ENCODE measurements at regions not wholly inside any gene's neighbourhood (a gene's known extent, or its start where the extent isn't known, plus 50 kb on each side); places are given as distances from the start of the nearest gene placed in this dataset.
"Not testable (repeated sequence)": the region's sequence is repeated elsewhere in the genome, so short reads cannot be mapped to it uniquely, and the experiment has no call there.

DNA sequence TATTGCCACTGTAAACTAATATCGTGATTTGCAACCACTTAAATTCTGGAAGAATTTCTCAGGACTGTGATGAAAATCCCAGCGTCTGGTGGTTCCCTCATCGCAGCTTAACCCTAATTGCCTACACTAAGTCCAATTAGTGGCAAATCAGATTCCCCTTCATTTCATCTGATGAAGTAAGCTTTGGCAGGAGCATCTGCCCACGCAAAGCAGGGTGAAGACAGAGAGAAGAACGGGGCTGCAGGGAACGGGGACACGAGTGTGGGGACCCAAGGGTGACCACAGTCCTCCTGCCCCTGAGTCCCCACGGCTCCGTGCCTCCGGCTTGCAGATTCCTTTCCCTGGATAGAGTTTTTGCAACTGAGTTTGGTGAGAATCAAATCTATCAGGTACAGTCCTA is 159.5 kb downstream of the LY86 start:
- in situ Hi-C loops (cut with MboI; ENCODE audit: low sequenced_read_pairs): no loop called here

DNA sequence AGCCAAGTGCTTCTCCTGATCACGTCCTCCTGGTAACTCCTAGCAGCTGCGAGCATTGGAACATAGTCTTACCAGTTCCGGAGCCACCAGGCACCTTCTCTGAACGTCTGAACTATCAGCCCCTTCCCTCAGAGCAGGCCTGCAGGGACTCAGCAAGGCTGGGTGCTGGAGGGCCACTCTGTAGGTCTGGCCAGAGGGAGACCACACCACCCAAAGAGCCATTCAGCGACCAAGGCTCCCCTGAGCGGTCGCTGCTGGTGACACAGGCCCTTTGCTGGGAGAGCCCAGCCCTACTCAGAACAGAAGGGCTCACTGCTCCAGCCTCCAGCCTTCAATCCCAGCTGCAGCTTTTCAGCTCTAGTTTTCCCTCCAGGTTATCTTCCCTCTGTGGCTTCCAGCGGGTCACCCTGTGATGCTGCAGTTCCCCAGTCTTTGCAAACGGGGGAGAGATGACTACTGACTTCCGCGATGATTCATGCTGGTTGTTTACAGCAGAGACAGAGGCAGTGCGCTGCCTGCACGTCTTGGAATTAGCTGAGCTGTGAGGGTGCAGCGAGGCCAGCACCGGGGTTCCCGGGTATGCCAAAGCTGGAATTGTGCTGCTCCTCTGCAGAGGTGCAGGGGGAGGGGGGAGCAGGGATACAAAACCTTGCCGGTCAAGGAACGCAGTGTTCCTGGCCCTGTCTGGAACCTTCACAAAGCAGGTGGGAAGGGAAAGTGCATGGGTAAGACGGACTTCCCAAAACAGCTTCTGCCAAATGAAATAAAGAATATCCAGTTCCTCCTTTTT is 161.4 kb downstream of the LY86 start:
- in situ Hi-C loops (cut with MboI; ENCODE audit: low sequenced_read_pairs): no loop called here

DNA sequence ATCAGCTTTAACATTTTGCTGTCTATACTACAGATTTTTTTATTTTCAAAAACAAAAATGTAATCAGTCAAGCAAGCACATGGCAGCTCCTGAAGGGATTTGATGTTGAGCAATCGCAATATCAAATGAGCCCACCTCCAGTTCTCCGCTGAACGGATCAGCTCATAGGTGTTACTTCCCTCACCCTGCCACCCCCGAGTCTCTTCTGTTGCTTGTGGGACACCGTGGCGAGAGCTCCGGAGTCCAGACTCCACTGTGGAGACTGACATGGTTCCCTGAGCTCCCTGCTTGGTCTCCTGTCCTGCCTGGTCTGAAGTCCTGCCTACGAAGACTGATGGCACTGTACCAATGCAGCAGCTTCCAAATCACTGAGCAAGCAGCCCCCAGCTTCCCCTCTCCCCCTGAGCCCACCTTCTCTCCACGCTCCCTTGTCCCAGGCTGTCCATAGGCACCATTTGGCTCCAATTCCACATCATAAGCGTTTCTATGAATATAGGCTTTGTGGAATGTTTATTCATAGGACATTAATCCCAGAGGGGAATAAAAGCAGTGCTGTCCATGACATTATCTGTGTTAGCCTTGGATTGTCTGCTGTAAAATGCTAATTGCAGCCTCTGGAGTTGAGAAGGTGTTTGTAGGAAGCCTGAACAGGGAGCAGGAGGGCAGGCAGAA is 162.2 kb downstream of the LY86 start:
- in situ Hi-C loops (cut with MboI; ENCODE audit: low sequenced_read_pairs): no loop called here

DNA sequence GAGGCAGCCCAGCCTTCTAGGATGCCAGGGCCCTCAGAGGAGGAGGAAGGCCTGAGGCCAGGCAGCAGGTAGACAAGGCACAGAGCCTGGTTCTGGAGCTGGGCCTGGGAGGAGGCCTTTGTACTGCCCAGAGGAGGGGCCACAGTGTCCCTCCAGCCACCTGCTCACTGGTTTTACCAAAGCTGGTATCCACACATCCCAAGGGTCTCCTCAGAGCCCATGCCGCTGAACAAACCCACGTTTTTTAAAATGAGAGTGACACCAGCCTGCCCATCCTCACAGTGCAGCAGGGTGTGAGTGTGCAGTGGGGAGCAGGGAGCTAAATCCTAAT is 162.7 kb downstream of the LY86 start:
- in situ Hi-C loops (cut with MboI; ENCODE audit: low sequenced_read_pairs): no loop called here

DNA sequence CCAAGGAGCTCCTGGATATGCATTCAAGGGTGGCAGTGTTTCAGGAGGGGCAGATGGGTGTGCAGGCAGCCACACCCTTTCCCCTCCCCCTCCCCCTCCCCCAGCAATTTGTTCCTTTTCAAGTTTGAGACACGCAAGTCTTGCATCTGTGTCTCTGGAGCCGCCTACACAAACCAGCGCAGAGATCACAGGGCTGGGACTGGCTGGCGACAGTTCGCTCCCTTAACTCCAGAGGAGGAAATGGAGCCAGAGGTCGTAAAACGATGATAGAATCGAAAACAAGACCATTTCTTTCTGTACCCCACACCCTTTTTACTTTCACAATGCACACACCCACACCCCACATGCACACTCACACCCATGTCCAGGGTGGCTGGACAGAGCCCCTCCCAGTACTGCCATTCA is 163.1 kb downstream of the LY86 start:
- in situ Hi-C loops (cut with MboI; ENCODE audit: low sequenced_read_pairs): no loop called here

DNA sequence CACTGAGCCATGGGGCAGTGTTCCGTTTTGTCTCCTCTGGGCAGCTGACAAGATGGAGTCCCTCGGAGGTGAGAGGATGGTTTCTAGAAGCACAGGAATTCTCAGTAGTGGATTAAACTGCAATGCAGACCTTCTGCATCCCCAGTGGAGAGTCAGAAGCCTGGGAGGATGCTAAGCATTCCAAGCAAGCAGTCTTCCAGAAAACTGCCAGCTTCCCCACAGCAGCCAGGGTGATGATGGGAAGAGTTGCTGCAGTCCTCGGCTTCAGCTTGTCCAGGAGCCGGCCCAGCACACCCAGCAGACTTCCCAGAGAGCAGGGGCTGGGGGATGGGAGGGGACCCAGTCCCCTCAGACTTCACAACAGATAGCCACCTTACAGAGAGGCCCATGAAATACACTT is 163.6 kb downstream of the LY86 start:
- in situ Hi-C loops (cut with MboI; ENCODE audit: low sequenced_read_pairs): no loop called here

DNA sequence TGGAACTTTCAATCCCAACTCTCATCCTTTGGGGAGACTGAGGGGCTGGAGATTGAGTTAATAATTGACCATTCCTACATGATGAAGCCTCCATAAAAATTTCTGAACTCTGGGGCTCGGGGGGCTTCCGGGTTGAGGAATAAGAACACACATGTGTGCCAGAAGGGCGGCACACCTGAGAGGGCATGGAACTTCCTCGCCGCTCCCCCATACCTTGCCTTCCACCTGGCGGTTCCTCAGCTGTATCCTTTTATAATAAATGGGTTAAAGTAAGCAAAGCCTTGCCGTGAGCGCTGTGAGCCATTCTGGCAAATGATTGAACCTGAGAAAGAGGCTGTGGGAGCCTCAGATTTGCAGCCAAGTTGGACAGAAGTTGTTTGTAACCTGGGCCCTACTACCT is 164.8 kb downstream of the LY86 start:
- in situ Hi-C loops (cut with MboI; ENCODE audit: low sequenced_read_pairs): no loop called here

DNA sequence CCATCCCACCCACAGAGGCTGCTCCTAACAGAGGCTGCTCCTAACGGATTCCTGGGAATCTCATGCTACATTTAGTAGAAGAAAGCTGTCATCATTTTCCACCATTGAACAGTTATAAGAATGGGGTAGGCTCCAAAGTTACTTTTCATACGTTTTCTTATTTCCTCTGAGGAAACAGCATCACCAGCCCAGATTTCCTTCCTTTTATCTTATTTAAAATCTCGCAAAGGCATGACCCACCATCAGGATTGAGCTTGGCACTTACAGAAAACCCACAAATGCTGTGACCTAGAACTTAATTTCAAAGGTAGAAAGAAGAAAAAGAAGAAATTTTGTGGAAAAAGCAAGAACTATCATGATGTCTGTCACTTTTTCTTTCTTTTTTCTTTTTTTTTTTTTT is 168.0 kb downstream of the LY86 start:
- in situ Hi-C loops (cut with MboI; ENCODE audit: low sequenced_read_pairs): no loop called here

DNA sequence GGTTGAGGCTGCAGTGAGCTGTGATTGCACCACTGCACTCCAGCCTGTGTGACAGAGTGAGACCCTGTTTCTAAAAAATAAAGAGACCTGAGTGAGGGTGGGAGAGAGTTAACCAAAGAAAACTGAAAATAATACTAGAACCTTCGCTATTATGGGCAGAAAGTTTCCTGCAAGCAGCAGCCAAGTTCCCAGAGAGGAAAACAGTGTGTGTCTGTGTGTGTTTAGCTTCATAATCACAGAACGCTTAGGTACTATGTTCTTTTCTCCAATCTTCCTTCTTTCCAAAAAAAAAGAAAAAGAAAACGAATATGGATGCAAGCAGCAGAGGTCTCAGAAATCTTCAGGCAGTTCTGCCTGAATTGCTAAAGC is 170.0 kb downstream of the LY86 start:
- in situ Hi-C loops (cut with MboI; ENCODE audit: low sequenced_read_pairs): no loop called here

DNA sequence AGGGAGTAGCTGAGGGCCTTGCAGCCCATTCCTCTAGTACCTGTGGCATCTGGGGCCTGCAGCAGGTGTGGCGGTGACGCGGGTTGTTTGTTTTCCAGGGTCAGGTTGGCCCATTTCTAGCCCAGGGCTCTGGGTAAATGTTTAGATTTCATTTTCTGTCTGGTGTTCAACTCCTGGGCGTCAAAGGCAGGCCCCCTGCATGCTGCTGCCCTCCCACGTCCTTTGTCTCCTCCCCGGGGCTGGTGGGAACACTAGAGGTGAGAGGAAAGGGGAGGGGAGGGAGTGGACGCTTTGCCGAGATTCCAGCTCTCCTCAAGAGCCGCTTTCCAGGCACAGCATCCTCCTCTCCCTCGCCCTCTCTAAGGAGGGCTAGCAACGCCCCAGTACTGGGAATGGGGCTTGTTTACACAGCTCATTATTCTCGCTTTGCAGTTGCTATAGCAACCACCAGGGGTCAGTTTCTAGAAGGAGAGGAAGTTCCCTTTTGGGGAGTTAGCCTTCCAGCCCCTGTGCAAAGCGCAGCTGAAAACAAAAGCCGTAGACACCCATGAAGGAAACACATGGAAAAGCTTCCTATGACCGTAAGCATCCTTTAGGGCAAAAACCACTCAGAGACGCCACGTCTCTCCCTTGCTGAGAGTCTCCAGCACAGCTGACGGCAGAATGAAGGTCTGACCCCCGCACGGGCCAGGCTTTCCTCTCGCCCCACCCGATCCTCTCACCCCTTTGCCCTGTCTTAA is 170.6 kb downstream of the LY86 start:
- in situ Hi-C loops (cut with MboI; ENCODE audit: low sequenced_read_pairs): no loop called here

DNA sequence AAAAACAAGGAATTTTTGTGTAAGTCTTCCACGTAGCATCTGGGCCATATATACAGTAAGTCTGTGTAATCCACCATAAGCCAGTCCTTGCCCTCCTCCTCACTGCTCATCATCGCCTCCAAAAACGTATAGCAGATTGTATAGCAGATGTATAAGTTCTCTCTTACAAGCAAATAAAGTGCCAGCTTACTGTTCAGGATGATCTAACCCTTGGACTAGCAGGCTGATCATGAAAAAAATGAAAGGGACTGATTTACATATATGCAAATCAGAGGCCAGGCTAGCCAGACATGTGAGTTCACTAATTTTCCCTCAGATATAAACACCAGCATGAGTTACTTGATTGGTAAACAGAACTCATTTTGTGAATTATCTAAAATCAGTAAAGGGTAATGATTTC is 171.5 kb downstream of the LY86 start:
- in situ Hi-C loops (cut with MboI; ENCODE audit: low sequenced_read_pairs): no loop called here

DNA sequence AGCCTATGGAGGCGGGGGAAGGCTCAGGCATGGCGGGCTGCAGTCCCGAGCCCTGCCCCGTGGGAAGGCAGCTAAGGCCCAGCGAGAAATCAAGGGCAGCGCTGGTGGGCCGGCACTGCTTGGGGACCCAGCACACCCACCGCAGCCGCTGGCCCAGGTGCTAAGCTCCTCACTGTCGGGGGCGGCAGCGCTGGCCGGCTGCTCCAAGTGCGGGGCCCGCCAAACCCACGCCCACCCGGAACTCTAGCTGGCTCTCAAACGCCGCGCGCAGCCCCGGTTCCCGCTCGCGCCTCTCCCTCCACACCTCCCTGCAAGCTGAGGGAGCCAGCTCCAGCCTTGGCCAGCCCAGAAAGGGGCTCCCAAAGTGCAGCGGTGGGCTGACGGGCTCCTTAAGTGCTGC is 174.0 kb downstream of the LY86 start:
- in situ Hi-C loops (cut with MboI; ENCODE audit: low sequenced_read_pairs): not testable (repeated sequence)

DNA sequence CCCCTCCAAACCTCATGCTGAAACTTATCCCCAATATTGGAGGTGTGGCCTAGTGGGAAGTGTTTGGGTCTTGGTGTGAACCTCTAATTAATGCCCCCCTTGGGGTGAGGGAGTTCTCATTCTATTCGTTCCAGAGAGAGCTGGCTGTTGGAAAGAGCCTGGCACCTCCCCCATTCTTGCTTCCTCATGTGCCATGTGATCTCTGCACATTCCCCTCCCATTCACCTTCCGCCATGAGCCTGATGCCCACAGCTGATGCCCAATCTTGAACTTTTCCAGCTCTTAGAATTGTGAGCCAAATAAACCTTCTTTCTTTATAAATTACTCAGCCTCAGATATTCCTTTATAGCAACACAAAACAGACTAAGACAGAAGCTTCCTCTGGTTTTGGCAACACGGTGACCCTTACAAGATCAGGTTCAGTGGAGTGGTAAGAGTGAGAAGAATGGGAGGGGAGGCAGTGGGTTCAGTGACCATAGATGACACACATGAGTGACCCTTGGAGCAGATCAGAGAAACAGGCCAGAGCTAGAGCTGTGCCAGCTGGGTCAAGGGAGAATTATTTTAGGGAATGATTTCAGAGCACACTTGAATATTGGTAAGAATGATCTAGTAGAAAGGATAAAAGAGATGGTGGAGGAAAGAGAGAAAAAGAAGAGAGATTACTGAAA is 176.4 kb downstream of the LY86 start:
- in situ Hi-C loops (cut with MboI; ENCODE audit: low sequenced_read_pairs): no loop called here

DNA sequence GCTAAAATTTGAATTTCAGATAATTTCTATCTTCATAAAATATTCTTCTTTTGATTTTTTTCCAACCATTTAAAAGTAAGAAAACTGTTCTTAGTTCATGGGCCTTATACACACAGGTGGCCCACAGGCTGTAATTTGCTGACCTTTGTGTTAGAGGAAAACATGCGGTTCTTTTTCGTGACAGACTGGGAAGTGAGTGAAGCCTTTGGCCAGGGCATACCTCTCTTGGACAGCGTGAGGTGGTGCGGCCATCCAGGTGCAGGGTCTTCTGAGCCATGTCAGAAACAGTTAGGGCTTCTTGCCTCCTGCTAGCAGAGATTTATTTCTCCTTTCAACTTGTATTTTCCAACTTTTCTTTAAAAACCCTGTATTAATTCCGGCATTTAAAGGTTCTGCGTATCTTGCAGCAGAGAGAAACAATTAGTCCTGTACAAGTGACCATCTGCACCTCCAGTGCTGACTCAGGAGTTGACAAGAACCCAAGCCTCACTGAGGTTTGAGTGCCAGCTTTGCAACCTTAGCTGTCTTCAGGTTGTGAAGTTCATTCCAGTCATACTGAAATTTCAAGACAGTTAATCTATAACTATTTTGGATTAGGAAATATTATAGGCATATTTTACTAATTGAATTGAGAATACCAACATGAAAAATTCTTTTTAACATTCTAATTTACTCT is 177.8 kb downstream of the LY86 start:
- in situ Hi-C loops (cut with MboI; ENCODE audit: low sequenced_read_pairs): no loop called here

DNA sequence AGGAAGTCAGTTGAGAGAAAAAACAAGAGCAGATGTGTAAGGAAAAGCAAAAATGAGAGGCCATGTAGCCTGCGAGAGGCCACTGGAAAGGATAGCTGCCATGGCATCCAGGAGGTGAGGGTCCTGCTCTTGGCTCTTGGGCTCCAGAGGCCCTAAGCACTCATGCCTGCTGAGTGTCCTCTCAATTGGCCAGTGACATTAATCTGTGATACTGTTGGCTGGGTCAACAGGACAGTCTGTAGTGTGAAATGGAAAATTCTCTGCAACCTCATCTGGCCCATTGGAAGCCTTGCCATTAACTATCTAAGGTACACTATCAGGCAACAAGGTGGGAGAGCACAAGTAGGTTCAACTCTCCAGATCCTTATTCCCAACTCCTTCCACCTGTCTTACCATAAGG is 180.9 kb downstream of the LY86 start:
- in situ Hi-C loops (cut with MboI; ENCODE audit: low sequenced_read_pairs): no loop called here

DNA sequence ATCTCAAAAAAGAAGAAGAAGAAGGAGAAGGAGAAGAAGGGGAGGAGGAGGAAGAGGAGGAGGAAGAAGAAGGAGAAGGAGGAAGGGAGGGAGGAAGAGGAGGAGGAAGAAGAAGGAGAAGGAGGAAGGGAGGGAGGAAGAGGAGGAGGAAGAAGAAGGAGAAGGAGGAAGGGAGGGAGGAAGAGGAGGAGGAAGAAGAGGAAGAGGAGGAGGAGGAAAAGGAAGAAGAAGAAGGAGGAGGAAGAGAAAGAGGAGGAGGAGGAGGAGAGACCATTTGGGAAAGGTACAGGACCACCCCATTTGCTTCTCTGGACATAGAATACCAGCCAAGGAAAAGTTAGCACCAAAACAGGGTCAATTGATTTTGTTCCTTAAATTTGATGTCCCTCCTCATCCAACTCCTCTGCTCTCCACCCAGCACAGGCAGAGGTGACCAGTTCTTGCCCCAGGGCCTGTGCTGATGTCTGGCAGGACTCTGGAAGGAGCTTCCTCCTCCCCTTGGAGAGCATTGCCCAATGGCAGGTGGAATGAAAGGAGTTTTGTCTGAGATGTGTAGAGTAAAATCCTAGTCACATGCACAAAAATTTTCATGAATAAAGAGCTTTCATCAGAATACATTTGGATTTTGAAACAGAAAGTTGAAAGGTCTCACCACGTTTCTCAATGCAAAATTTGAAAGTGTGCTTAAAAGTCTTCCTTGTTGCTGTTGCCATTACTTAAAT is 182.9 kb downstream of the LY86 start:
- in situ Hi-C loops (cut with MboI; ENCODE audit: low sequenced_read_pairs): no loop called here

DNA sequence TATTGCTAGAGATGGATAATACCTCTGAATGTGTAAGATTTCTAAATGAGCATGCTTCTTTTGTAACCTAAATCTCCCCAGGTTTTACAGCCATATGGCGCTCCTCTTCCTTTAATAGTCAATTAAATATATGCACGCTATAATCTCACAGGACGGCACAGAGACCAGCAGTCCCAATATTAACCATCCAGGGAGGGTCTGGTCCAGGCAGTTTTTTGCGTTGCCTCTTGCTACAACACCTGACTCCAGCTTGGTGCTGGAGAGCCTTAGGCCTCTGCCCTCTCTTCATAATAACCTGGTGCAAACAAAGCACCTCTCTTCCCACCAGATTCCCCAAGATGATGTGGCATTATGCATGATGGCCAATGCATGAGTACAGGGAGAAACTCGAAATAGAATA is 183.4 kb downstream of the LY86 start:
- in situ Hi-C loops (cut with MboI; ENCODE audit: low sequenced_read_pairs): no loop called here

DNA sequence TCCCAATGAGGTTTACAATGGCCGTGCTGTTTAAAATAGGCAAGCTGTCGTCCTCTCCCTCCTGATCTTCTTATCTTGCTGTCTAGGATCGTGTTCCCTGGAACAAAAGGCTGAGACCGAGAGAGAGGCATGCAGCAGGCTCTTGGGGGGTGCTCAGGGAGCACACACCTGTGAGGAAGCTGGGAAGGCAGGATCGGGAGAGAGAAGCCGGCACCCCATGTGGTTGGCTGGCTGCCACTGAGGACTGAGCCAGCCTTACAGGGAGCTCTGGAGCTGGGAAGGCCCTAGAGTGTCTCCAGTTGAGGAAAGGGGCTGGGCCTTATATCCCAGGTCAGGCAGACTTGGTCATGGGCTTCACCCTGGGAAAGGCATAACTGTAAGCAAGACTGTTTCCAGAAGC is 184.2 kb downstream of the LY86 start:
- in situ Hi-C loops (cut with MboI; ENCODE audit: low sequenced_read_pairs): no loop called here

DNA sequence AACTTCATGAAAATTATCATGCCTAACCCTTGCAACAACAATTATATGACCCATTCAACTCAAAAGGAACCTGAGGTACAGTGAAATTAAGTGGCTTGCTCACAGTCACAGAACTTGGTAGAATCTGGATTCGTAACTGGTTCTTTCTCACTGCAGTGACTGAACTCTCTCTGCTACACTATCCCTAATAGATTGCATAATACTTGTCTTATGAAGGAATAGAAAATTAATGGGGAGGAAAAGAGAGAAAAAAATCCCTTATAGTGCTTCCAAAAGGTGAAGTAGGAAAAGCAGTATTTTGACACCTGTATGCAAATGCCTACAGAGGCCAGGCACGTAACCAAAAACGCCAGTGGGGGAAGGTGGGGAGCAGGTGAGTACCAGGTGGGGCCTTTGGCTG is 186.6 kb downstream of the LY86 start:
- in situ Hi-C loops (cut with MboI; ENCODE audit: low sequenced_read_pairs): no loop called here

DNA sequence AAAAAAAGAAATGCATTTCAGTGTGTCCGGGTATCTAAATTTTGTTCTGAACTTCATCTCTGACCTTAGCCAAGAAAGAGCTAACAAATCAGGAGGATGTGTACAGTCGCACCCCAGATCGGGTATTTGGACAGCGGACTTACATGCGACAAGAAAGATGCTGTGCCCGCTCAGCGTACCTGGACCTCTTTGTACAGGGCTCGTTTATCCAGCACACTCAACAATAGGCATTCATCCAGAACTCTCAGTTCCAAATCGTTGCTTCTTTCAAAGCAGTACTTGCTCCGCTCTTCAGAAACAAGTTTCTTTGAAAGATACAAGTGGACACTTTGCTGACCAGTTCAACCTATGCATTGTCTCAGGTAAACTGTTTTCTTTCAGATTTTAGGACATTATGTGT is 191.7 kb downstream of the LY86 start:
- in situ Hi-C loops (cut with MboI; ENCODE audit: low sequenced_read_pairs): no loop called here
